Vagina (tissue), 2 donors: ENCODE measurements at regions not wholly inside any gene's neighbourhood (a gene's known extent, or its start where the extent isn't known, plus 50 kb on each side); places are given as distances from the start of the nearest gene placed in this dataset.

ENCODE experiments used
- DNase-seq, 2 donors: peaks; one replicate each; pipeline ENCODE4 v3.0.0-alpha.2; 2017; ENCODE audit errors: extremely low spot score in 2 of 2
- H3K27ac ChIP-seq: fragments of 200-600 bp; sonication (generic); one replicate; pipeline ENCODE4 v1.5.1; 2019
- H3K27me3 ChIP-seq: fragments of 200-600 bp; sonication (generic); one replicate; pipeline ENCODE4 v1.5.1; 2019
- H3K36me3 ChIP-seq, 2 donors: fragments of 200-600 bp; sonication (generic); one replicate each; pipeline ENCODE4 v1.5.1; 2017 to 2019
- H3K4me1 ChIP-seq: fragments of 200-600 bp; sonication (generic); one replicate; pipeline ENCODE4 v1.5.1; 2019
- H3K4me3 ChIP-seq, 2 donors: fragments of 200-600 bp; sonication (generic); 1 replicate in 1 of 2; 2 replicates in 1 of 2; pipeline ENCODE4 v1.5.1; 2016 to 2019
- H3K9me3 ChIP-seq: fragments of 200-600 bp; sonication (generic); one replicate; pipeline ENCODE4 v1.5.1; 2019
- CTCF ChIP-seq, 3 experiments: fragments of 450-650 bp in 2 of 3; fragments of 200-600 bp in 1 of 3; sonication (generic) in 1 of 3; IDR thresholded peaks; one replicate each; pipeline ENCODE4 v1.5.1; 2017 to 2019; ENCODE audit warnings: antibody characterized with exemption in 3 of 3, mild to moderate bottlenecking in 2 of 3, moderate library complexity in 2 of 3
- POLR2A ChIP-seq, 2 donors: fragments of 450-650 bp; IDR thresholded peaks; one replicate each; pipeline ENCODE4 v1.6.1; 2017; ENCODE audit warnings: antibody characterized with exemption in 2 of 2, mild to moderate bottlenecking in 2 of 2, moderate library complexity in 2 of 2
- POLR2AphosphoS5 ChIP-seq, 2 donors: sonication (generic); formaldehyde crosslinking; IDR thresholded peaks; one replicate each; pipeline ENCODE4 v1.9.0; 2017; ENCODE audit warnings: antibody characterized with exemption in 2 of 2, mild to moderate bottlenecking in 2 of 2, low read depth in 1 of 2; ENCODE audit not compliant: insufficient read depth in 1 of 2
- intact Hi-C: fragments of 100-400 bp; cut with DNase I; formaldehyde crosslinking; loops from one replicate; pipeline ENCODE4 v1.15.1; 2023

GRCh38 chr12:126768517-126768916 is 1498.5 kb upstream of the TMEM132C start:
- no peak for DNase-seq
- no peak overlapping the region for H3K27ac ChIP-seq

DNA sequence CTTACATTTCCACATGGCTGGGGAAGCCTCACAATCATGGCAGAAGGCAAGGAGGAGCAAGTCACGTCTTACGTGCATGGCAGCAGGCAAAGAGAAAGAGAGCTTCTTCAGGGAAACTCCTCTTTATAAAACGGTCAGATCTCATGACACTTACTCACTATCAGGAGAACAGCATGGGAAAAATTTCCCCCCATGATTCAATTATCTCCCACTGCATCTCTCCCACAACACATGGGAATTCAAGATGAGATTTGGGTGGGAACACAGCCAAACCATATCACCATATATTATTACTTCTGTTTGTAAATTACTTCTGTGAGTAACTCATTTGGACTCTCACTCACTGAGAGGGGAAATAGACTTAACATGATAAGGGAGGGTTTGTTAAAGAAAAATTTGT is 1496.8 kb upstream of the TMEM132C start:
- DNase-seq, result no peak
- Histone ChIP-seq H3K36me3 (no peaks in the 10 kb centered on the region), H3K27me3 (no peaks in the 10 kb centered on the region), H3K9me3 (no peaks in the 10 kb centered on the region), H3K4me1 (no peaks in the 10 kb centered on the region), H3K27ac (no peak overlapping the region), H3K4me3 (no peak overlapping the region)
- intact Hi-C loops, result no loop called here
- TF ChIP-seq CTCF (IDR thresholded peaks at IDR 0.05) (no peak), POLR2A (IDR thresholded peaks at IDR 0.05) (no peak), POLR2AphosphoS5 (IDR thresholded peaks at IDR 0.05; ENCODE audit: insufficient read depth in 1 of 2, low read depth in 1 of 2) (no peak)

More at GRCh38 chr12:126768517-126768916, 1498.5 kb upstream of the TMEM132C start:
- H3K36me3 ChIP-seq, result no peaks in the 10 kb centered on the region
- H3K4me3 ChIP-seq, result no peak overlapping the region
- intact Hi-C loops, result no loop called here
- H3K4me1 ChIP-seq, result no peaks in the 10 kb centered on the region
- peaks cover 2% of the 10 kb centered on the region for H3K9me3 ChIP-seq
- no peak for TF ChIP-seq POLR2AphosphoS5 (IDR thresholded peaks at IDR 0.05; ENCODE audit: insufficient read depth in 1 of 2, low read depth in 1 of 2)
- TF ChIP-seq CTCF (IDR thresholded peaks at IDR 0.05), result no peak
- no peak for TF ChIP-seq POLR2A (IDR thresholded peaks at IDR 0.05)
- no peaks in the 10 kb centered on the region for H3K27me3 ChIP-seq

DNA sequence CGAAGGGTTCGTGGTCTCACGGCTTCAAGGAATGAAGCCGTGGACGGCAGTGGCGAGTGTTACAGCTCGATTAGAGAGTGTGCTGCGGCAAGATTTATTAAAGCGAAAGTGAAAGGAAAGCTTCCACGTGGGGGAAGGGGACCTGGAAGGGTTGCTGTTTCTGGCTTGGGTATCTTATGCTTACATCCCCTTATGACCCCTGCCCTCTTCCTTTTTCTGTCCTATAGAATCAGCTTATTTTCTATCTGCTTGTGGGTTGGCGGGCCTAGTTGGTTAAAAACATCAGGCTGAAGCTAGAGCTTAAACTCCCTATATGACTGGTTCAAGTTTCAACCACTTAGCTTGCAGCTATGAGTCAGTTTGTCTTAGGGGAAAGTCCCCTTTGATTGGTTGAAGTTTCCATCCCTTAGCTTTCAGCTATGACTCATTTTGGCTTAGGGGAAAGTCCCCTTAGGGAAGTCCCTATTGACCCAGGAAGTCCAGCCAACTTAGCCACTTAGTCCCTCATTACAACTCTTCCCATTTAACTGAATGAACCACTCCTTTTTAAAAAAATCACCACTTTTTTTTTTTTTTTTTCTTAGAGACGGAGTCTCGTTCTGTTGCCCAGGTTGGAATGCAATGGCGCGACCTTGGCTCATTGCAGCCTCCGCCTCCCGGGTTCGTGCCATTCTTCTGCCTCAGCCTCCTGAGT is 1494.7 kb upstream of the TMEM132C start:
- H3K4me3 ChIP-seq, result peak overlapping the region in 1 of 2 donors; percentile 28
- no peak for DNase-seq
- TF ChIP-seq POLR2A (IDR thresholded peaks at IDR 0.05), result no peak
- TF ChIP-seq POLR2AphosphoS5 (IDR thresholded peaks at IDR 0.05; ENCODE audit: insufficient read depth in 1 of 2, low read depth in 1 of 2), result no peak
- no peak for TF ChIP-seq CTCF (IDR thresholded peaks at IDR 0.05)

DNA sequence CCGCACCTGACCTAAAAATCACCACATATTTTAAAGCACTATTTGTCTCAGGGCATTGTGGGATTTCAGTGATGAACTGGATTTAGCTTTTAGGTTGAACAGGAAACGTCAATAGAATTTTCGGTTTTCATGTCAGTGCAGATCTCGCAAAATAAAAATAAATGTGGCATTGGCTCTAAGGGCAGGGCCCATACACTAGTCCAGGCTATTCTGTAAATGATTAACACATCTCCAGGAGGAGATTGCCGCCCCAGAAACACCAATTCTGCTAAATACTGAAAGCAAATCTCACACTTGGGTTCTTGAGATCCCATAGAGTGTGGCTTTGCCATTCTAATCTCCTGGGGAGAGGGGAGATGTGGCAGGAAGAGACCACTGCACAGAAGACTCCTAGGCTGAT is 1494.0 kb upstream of the TMEM132C start:
- Histone ChIP-seq H3K36me3 (no peaks in the 10 kb centered on the region), H3K4me3 (no peak overlapping the region), H3K27me3 (no peaks in the 10 kb centered on the region), H3K4me1 (no peaks in the 10 kb centered on the region), H3K9me3 (no peaks in the 10 kb centered on the region), H3K27ac (no peak overlapping the region)
- no peak for DNase-seq
- TF ChIP-seq POLR2AphosphoS5 (IDR thresholded peaks at IDR 0.05; ENCODE audit: insufficient read depth in 1 of 2, low read depth in 1 of 2) (no peak), CTCF (IDR thresholded peaks at IDR 0.05) (no peak), POLR2A (IDR thresholded peaks at IDR 0.05) (no peak)
- intact Hi-C loops, result no loop called here

More for the DNA sequence above, 1494.7 kb upstream of the TMEM132C start:
- H3K4me1 ChIP-seq, result no peaks in the 10 kb centered on the region
- intact Hi-C loops, result no loop called here
- H3K27ac ChIP-seq, result no peak overlapping the region
- H3K27me3 ChIP-seq, result no peaks in the 10 kb centered on the region
- H3K9me3 ChIP-seq, result no peaks in the 10 kb centered on the region
- no peaks in the 10 kb centered on the region for H3K36me3 ChIP-seq

DNA sequence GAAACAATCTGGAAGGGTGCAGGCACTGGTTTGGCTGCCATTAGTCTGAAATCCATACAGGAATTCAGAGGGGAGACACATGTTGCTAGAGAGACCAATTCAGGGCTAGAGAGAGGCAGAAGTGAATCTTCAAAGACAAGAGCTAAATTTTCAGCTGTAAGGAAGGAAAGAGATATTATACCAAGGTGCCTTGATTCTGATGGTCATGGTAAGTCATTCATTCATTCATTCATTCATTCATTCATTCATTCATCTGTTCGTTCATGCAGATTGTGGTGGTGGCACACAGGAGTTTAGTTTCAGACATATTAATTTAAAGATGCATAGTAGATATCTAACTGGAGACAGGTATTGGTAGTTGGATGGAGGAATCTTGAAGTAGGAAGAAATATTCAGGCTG is 1493.5 kb upstream of the TMEM132C start:
- TF ChIP-seq POLR2A (IDR thresholded peaks at IDR 0.05) (no peak), CTCF (IDR thresholded peaks at IDR 0.05) (no peak), POLR2AphosphoS5 (IDR thresholded peaks at IDR 0.05; ENCODE audit: insufficient read depth in 1 of 2, low read depth in 1 of 2) (no peak)
- Histone ChIP-seq H3K27ac (no peak overlapping the region), H3K36me3 (no peaks in the 10 kb centered on the region), H3K4me3 (no peak overlapping the region), H3K27me3 (no peaks in the 10 kb centered on the region), H3K4me1 (no peaks in the 10 kb centered on the region), H3K9me3 (no peaks in the 10 kb centered on the region)
- no peak for DNase-seq
- intact Hi-C loops, result no loop called here
